Liver (tissue), 8 donors: ENCODE measurements at regions not wholly inside any gene's neighbourhood (a gene's known extent, or its start where the extent isn't known, plus 50 kb on each side); places are given as distances from the start of the nearest gene placed in this dataset.

Experiments
- DNase-seq: peaks from one replicate; pipeline ENCODE4 v3.0.0-alpha.2; 2017; ENCODE audit warnings: low spot score
- H3K27ac ChIP-seq, 2 donors: one replicate each; pipeline ENCODE4 v1.7.0; 2013; ENCODE audit warnings: inconsistent platforms in 2 of 2, low read length in 2 of 2, control low read depth in 1 of 2, low read depth in 1 of 2, mild to moderate bottlenecking in 1 of 2
- H3K27me3 ChIP-seq, 4 donors: one replicate each; pipeline versions ENCODE4 v1.6.1 to v1.7.0; 2013; ENCODE audit warnings: low read length in 3 of 4, inconsistent platforms in 1 of 4, mild to moderate bottlenecking in 1 of 4, moderate library complexity in 1 of 4; ENCODE audit not compliant: control insufficient read depth in 4 of 4, insufficient read depth in 4 of 4
- H3K36me3 ChIP-seq, 4 donors: one replicate each; pipeline versions ENCODE4 v1.6.1 to v1.7.0; 2013; ENCODE audit warnings: low read length in 3 of 4, mild to moderate bottlenecking in 3 of 4, low read depth in 1 of 4, moderate library complexity in 1 of 4; ENCODE audit not compliant: control insufficient read depth in 4 of 4, insufficient read depth in 3 of 4
- H3K4me1 ChIP-seq, 4 donors: one replicate each; pipeline versions ENCODE4 v1.6.1 to v1.7.0; 2013; ENCODE audit warnings: low read length in 3 of 4, mild to moderate bottlenecking in 3 of 4, moderate library complexity in 1 of 4; ENCODE audit not compliant: control insufficient read depth in 4 of 4, insufficient read depth in 4 of 4
- H3K4me3 ChIP-seq, 3 donors: one replicate each; pipeline versions ENCODE4 v1.6.1 to v1.7.0; 2013; ENCODE audit warnings: low read length in 3 of 3, control low read depth in 1 of 3, low read depth in 1 of 3, mild to moderate bottlenecking in 1 of 3
- H3K9ac ChIP-seq, 2 donors: one replicate each; pipeline ENCODE4 v1.7.0; 2013; ENCODE audit warnings: low read length in 2 of 2, mild to moderate bottlenecking in 2 of 2, moderate library complexity in 2 of 2, control low read depth in 1 of 2, low read depth in 1 of 2
- H3K9me3 ChIP-seq, 4 donors: one replicate each; pipeline versions ENCODE4 v1.6.1 to v1.7.0; 2013; ENCODE audit warnings: low read length in 3 of 4; ENCODE audit not compliant: control insufficient read depth in 4 of 4
- ATF3 ChIP-seq: IDR thresholded peaks from 2 replicates; pipeline ENCODE4 v1.6.1; 2016; ENCODE audit warnings: antibody characterized with exemption
- EGR1 ChIP-seq, 2 donors: IDR thresholded peaks; 2 replicates each; pipeline ENCODE4 v1.6.1; 2016 to 2018; ENCODE audit warnings: antibody characterized with exemption in 2 of 2, low read depth in 2 of 2
- FOXA1 ChIP-seq: IDR thresholded peaks from 2 replicates; pipeline ENCODE4 v1.6.1; 2016; ENCODE audit warnings: antibody characterized with exemption
- FOXA2 ChIP-seq: IDR thresholded peaks from 2 replicates; pipeline ENCODE4 v1.6.1; 2016; ENCODE audit warnings: antibody characterized with exemption
- GABPA ChIP-seq, 2 donors: IDR thresholded peaks in 1 of 2; conservative IDR thresholded peaks in 1 of 2; 2 replicates each; pipeline ENCODE4 v1.6.1; 2016; ENCODE audit warnings: antibody characterized with exemption in 2 of 2, mild to moderate bottlenecking in 1 of 2, moderate library complexity in 1 of 2
- HNF4A ChIP-seq, 2 donors: conservative IDR thresholded peaks; 2 replicates each; pipeline ENCODE4 v1.6.1; 2016; ENCODE audit warnings: antibody characterized with exemption in 2 of 2, mild to moderate bottlenecking in 2 of 2
- HNF4G ChIP-seq: IDR thresholded peaks from 2 replicates; pipeline ENCODE4 v1.6.1; 2016; ENCODE audit warnings: antibody characterized with exemption
- JUND ChIP-seq, 2 donors: IDR thresholded peaks; 2 replicates each; pipeline ENCODE4 v1.6.1; 2016; ENCODE audit warnings: antibody characterized with exemption in 2 of 2
- MAX ChIP-seq: IDR thresholded peaks from 2 replicates; pipeline ENCODE4 v1.6.1; 2016; ENCODE audit warnings: antibody characterized with exemption
- NR2F2 ChIP-seq: IDR thresholded peaks from 2 replicates; pipeline ENCODE4 v1.6.1; 2016; ENCODE audit warnings: antibody characterized with exemption
- RAD21 ChIP-seq, 2 donors: IDR thresholded peaks; 2 replicates each; pipeline ENCODE4 v1.6.1; 2016; ENCODE audit warnings: antibody characterized with exemption in 2 of 2, mild to moderate bottlenecking in 2 of 2
- REST ChIP-seq: IDR thresholded peaks from 2 replicates; pipeline ENCODE4 v1.6.1; 2016; ENCODE audit warnings: antibody characterized with exemption, mild to moderate bottlenecking
- RXRA ChIP-seq, 2 donors: IDR thresholded peaks; 2 replicates each; pipeline ENCODE4 v1.6.1; 2017 to 2018; ENCODE audit warnings: antibody characterized with exemption in 2 of 2, mild to moderate bottlenecking in 1 of 2
- SP1 ChIP-seq: IDR thresholded peaks from 2 replicates; pipeline ENCODE4 v1.6.1; 2018; ENCODE audit warnings: antibody characterized with exemption, mild to moderate bottlenecking
- TAF1 ChIP-seq: conservative IDR thresholded peaks from 2 replicates; pipeline ENCODE4 v1.6.1; 2016; ENCODE audit warnings: antibody characterized with exemption, mild to moderate bottlenecking
- YY1 ChIP-seq: IDR thresholded peaks from 2 replicates; pipeline ENCODE4 v1.6.1; 2016; ENCODE audit warnings: antibody characterized with exemption, mild to moderate bottlenecking
- whole genome bisulfite sequencing: extraction: QIAGEN DNeasy Blood & Tissue Kit; methylation state at CpG from one replicate; pipeline ENCODE4 v1.1.7; 2013; 5-methylcytosine and 5-hydroxymethylcytosine counted together
- TF ChIP-seq, protein P1 (sequence below): fragments of 150-350 bp; IDR thresholded peaks from 2 replicates; pipeline ENCODE4 v1.5.1; 2017; ENCODE audit warnings: improper control_type of control experiment, low read depth, low read length; ENCODE audit not compliant: missing input control
- TF ChIP-seq, protein P2 (sequence below): IDR thresholded peaks from 2 replicates; pipeline ENCODE4 v1.6.1; 2016; ENCODE audit warnings: antibody characterized with exemption
- donor health status: healthy.
- donor health status: healthy.
- donor health status: healthy.
- donor health status: healthy.
- donor health status: healthy.

DNA sequence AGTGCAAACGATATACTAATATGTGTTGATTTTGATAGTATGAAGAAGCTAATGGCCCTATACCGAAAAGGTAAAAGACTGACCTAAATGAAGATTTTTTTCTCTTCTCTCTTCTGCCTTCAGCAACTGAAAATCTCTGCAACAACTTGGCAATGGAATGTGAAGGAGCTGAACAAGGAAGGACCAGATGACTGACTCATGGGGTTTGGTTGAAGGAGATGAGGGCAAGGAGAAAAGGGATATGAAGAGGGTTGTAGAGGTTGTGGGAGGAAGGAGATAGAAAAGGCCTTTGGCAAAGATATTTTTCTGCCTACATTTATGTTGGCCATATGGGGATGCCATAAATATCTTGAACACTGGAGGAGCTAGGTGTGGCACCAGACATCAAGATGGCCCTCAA, 129.7 kb upstream of the CHD1 start:
- Histone ChIP-seq H3K27me3 (no peaks in the 10 kb centered on the region), H3K36me3 (no peaks in the 10 kb centered on the region), H3K4me3 (no peak overlapping the region), H3K4me1 (no peaks in the 10 kb centered on the region), H3K9ac (no peak overlapping the region), H3K27ac (no peak overlapping the region), H3K9me3 (no peaks in the 10 kb centered on the region)
- 90% methylated on average over 2 of the region's 2 CpGs for WGBS
- TF ChIP-seq JUND (IDR thresholded peaks at IDR 0.05) (no peak), RXRA (IDR thresholded peaks at IDR 0.05) (no peak), EGR1 (IDR thresholded peaks at IDR 0.05; ENCODE audit: low read depth in 2 of 2) (no peak), YY1 (no peak), MAX (no peak), FOXA1 (no peak), SP1 (no peak), HNF4G (no peak), HNF4A (conservative IDR thresholded peaks at IDR 0.05) (no peak), RAD21 (IDR thresholded peaks at IDR 0.05) (no peak), FOXA2 (no peak), TAF1 (no peak), ATF3 (no peak), REST (no peak), GABPA (IDR thresholded peaks at IDR 0.05 in 1 of 2, conservative IDR thresholded peaks at IDR 0.05 in 1 of 2) (no peak), NR2F2 (no peak)
- TF ChIP-seq, protein P1, sequence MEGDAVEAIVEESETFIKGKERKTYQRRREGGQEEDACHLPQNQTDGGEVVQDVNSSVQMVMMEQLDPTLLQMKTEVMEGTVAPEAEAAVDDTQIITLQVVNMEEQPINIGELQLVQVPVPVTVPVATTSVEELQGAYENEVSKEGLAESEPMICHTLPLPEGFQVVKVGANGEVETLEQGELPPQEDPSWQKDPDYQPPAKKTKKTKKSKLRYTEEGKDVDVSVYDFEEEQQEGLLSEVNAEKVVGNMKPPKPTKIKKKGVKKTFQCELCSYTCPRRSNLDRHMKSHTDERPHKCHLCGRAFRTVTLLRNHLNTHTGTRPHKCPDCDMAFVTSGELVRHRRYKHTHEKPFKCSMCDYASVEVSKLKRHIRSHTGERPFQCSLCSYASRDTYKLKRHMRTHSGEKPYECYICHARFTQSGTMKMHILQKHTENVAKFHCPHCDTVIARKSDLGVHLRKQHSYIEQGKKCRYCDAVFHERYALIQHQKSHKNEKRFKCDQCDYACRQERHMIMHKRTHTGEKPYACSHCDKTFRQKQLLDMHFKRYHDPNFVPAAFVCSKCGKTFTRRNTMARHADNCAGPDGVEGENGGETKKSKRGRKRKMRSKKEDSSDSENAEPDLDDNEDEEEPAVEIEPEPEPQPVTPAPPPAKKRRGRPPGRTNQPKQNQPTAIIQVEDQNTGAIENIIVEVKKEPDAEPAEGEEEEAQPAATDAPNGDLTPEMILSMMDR: no peak
- TF ChIP-seq, protein P2, sequence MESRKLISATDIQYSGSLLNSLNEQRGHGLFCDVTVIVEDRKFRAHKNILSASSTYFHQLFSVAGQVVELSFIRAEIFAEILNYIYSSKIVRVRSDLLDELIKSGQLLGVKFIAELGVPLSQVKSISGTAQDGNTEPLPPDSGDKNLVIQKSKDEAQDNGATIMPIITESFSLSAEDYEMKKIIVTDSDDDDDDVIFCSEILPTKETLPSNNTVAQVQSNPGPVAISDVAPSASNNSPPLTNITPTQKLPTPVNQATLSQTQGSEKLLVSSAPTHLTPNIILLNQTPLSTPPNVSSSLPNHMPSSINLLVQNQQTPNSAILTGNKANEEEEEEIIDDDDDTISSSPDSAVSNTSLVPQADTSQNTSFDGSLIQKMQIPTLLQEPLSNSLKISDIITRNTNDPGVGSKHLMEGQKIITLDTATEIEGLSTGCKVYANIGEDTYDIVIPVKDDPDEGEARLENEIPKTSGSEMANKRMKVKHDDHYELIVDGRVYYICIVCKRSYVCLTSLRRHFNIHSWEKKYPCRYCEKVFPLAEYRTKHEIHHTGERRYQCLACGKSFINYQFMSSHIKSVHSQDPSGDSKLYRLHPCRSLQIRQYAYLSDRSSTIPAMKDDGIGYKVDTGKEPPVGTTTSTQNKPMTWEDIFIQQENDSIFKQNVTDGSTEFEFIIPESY: no peak
- DNase-seq: no peak

GRCh38 chr5:99054972-99055371, 126.2 kb upstream of the CHD1 start:
- TF ChIP-seq RXRA (IDR thresholded peaks at IDR 0.05) (no peak), HNF4G (no peak), GABPA (IDR thresholded peaks at IDR 0.05 in 1 of 2, conservative IDR thresholded peaks at IDR 0.05 in 1 of 2) (no peak), TAF1 (no peak), EGR1 (IDR thresholded peaks at IDR 0.05; ENCODE audit: low read depth in 2 of 2) (no peak), SP1 (no peak), HNF4A (conservative IDR thresholded peaks at IDR 0.05) (no peak), FOXA2 (no peak), NR2F2 (no peak), JUND (IDR thresholded peaks at IDR 0.05) (no peak)
- TF ChIP-seq, protein P1: no peak
- TF ChIP-seq, protein P2: no peak
- H3K4me1 ChIP-seq: no peaks in the 10 kb centered on the region
- H3K9me3 ChIP-seq: no peaks in the 10 kb centered on the region
- H3K4me3 ChIP-seq: no peak overlapping the region
- H3K36me3 ChIP-seq: no peaks in the 10 kb centered on the region
- DNase-seq: no peak
- H3K9ac ChIP-seq: no peak overlapping the region
- no peaks in the 10 kb centered on the region for H3K27me3 ChIP-seq
- no peak overlapping the region for H3K27ac ChIP-seq
- 75% methylated on average over 1 of the region's 1 CpG for WGBS
